AG10803 (cell line): ENCODE measurements at regions not wholly inside any gene's neighbourhood (a gene's known extent, or its start where the extent isn't known, plus 50 kb on each side); places are given as distances from the start of the nearest gene placed in this dataset.

Experiments
- DNase-seq: peaks from one replicate; pipeline ENCODE4 v3.0.0; 2010; ENCODE audit warnings: low read depth
- H3K4me3 ChIP-seq: 2 replicates; pipeline ENCODE4 v1.5.1; 2011; ENCODE audit warnings: mild to moderate bottlenecking, low read length, control low read depth
- TF ChIP-seq, protein P1 (sequence below): conservative IDR thresholded peaks from 2 replicates; pipeline ENCODE4 v1.5.1; 2011; ENCODE audit warnings: mild to moderate bottlenecking, low read length, control low read depth, inconsistent platforms

DNA sequence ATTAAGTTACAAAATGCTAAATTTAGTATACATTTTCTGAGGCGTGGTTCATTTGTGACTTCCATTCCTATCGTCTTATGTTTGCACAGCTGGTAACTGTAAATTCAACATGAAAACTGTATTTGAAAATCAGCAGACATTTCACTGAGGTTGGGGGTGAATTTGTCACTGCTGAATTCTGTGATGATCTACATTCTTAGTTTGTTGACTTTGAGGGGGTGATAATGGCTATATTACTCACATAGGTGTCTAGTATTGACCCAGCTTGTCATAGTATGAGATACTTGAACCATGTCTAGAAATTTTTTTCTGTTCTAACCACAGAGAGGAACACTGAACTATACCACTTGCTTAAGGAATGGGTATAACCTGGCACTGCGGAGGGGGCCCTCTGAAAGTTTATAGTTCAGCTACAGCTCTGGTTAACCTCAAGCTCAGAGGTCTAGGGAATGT lies 313.3 kb downstream of the PIK3R1 start:
- DNase-seq = no peak

DNA sequence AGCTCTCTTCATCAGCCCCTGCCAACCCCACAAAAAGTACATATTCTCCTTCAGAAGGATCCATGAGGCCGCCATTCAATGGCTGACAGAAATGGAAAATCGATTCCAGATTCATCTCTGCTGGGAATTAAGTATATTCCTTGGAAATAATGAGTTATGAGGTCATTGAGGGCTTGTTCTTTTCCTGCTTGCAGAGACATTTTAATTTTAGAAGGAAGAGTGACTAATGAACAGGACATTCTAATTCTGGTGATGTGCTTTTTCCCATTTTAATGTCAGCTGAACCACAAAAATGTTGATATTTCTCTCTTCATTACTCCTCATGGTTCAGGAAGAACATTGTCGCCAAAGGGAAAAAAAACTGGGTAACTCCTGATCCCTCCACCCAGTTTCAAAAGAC lies 314.0 kb downstream of the PIK3R1 start:
- H3K4me3 ChIP-seq = no peak overlapping the region
- TF ChIP-seq, protein P1, sequence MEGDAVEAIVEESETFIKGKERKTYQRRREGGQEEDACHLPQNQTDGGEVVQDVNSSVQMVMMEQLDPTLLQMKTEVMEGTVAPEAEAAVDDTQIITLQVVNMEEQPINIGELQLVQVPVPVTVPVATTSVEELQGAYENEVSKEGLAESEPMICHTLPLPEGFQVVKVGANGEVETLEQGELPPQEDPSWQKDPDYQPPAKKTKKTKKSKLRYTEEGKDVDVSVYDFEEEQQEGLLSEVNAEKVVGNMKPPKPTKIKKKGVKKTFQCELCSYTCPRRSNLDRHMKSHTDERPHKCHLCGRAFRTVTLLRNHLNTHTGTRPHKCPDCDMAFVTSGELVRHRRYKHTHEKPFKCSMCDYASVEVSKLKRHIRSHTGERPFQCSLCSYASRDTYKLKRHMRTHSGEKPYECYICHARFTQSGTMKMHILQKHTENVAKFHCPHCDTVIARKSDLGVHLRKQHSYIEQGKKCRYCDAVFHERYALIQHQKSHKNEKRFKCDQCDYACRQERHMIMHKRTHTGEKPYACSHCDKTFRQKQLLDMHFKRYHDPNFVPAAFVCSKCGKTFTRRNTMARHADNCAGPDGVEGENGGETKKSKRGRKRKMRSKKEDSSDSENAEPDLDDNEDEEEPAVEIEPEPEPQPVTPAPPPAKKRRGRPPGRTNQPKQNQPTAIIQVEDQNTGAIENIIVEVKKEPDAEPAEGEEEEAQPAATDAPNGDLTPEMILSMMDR = no peak
- peak; percentile 70 for DNase-seq

More for the DNA sequence above, 313.3 kb downstream of the PIK3R1 start:
- TF ChIP-seq, protein P1 = no peak
- H3K4me3 ChIP-seq = no peak overlapping the region

DNA sequence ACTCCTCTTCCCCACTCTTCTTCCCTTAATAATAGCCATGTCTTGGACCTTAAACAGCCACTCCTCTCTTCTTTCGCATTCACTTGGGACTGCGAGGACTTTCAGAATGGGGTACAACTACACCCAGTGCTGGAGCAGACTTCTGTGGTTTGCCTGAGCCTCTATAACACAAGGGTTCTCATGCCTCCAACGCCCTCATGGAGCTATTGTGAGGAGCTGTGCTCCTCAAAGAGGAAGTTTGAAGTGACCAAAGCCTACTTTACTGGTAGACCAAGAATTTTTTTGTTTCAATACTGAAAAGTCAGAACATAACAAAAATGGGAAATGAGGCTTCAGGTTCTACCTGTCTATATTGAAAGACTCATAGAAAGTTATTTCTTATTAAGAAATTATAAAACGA lies 316.4 kb downstream of the PIK3R1 start:
- no peak for DNase-seq
- TF ChIP-seq, protein P1 = no peak
- no peak overlapping the region for H3K4me3 ChIP-seq

DNA sequence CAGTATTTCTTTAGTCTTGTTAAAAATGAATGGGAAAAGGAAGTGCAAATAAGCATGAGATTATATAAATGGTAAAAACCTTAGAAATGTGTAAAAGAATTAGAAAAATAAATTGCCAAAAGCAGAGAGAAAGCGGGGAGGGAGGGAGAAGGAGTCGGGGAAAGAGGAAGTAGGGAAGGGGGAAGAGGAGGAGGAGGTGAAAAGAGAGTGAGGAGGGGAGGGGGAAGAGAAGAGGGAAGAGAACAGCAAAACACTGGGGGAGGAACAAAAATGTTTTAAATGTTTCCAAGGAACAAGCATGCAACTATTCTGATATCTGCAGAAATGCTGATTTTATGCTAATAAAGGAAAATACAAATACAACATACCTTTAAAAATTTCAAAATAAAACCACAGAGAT lies 317.5 kb downstream of the PIK3R1 start:
- TF ChIP-seq, protein P1 = no peak
- DNase-seq = no peak
- no peak overlapping the region for H3K4me3 ChIP-seq

DNA sequence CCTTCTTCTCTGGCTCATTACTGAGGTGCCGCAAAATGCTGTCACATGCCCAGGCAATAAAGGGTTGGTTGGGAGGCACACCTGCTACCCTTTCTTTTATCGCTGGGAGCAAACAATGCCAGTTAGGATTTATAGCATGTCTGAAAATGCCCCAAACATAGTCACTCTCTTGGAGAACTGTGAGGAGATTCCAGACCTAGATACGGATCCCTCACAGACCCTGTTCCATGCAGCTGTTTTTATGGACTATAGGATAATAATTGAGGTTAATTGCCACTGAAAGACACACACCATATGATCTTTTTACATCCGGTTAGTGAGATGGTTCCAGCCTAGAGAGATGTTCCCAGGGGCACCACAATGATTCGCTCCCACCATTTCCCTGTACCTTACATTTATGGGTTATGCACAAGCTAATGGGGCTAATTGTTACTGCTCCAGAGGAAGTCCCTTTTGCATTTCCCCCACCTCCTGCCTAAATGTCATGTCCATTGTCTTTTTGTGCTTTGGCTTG lies 318.1 kb downstream of the PIK3R1 start:
- DNase-seq = no peak
- no peak overlapping the region for H3K4me3 ChIP-seq
- TF ChIP-seq, protein P1 = no peak

DNA sequence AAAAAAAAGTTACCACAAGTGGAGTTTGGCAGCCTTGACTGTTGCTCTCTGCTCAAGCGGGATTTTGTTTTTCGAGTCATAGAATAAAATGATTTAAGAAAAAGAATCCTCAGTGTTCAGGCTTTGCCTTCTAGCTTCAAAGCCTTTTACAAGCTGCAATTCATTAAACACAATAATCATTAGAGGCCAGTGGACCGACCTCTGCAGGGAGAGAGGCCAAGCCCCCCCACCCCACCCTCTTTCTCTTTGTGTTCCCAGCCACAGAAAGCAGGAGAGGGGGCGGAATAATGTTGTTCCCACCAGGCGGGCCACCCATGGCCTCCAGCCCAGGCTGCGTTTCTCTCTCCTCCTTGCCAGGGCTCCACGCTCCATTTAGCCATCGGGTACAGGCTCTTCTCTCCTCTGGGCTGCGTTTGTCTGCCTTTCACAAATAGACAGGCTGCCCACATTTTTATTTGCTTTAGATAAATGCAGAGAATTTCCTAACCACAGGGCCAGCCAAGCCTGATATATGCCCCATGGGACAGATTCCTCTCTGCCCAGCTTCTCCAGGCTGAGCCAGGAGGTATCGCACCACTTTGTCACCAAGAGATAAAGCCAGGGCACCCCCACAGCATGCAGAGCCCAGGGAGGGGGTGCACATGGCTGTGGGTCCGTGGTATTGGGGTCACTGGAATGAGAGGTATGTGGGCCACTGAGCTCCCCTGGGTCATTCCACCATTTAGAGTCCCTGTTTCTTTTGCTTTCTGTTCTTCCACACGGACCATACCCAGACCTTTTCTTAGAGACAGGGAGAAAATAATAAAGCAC lies 318.8 kb downstream of the PIK3R1 start:
- TF ChIP-seq, protein P1 = no peak
- peak; percentile 58 for DNase-seq
- peak overlapping the region; percentile 9; the same call in 1 of the 2 replicates for H3K4me3 ChIP-seq
